Gastrocnemius medialis (tissue), 4 donors: ENCODE measurements at regions not wholly inside any gene's neighbourhood (a gene's known extent, or its start where the extent isn't known, plus 50 kb on each side); places are given as distances from the start of the nearest gene placed in this dataset.

Experiments used
- ATAC-seq, 2 donors: fragments of 150-250 bp; one replicate each; pipeline ENCODE4 v1.9.1; 2016
- DNase-seq, 2 donors: peaks; one replicate each; pipeline ENCODE4 v3.0.0-alpha.2; 2019
- H3K27ac ChIP-seq, 4 donors: fragments of 200-600 bp; sonication (generic); 1 replicate in 1 of 4; 2 replicates in 3 of 4; pipeline ENCODE4 v1.5.1; 2016 to 2018; ENCODE audit warnings: mild to moderate bottlenecking in 2 of 4, moderate library complexity in 1 of 4
- H3K27me3 ChIP-seq, 3 donors: fragments of 200-600 bp; sonication (generic) in 2 of 3; 1 replicate in 1 of 3; 2 replicates in 2 of 3; pipeline versions ENCODE4 v1.5.1 to v1.6.0; 2016 to 2019; ENCODE audit warnings: mild to moderate bottlenecking in 1 of 3, moderate library complexity in 1 of 3
- H3K36me3 ChIP-seq, 2 donors: fragments of 200-600 bp; sonication (generic) in 1 of 2; one replicate each; pipeline ENCODE4 v1.5.1; 2017 to 2018
- H3K4me1 ChIP-seq, 2 donors: fragments of 200-600 bp; sonication (generic) in 1 of 2; one replicate each; pipeline ENCODE4 v1.5.1; 2016 to 2017; ENCODE audit warnings: mild to moderate bottlenecking in 2 of 2
- H3K4me3 ChIP-seq, 4 donors: fragments of 200-600 bp; sonication (generic) in 3 of 4; 1 replicate in 1 of 4; 2 replicates in 3 of 4; pipeline ENCODE4 v1.5.1; 2016 to 2019; ENCODE audit warnings: mild to moderate bottlenecking in 2 of 4
- H3K9me3 ChIP-seq, 3 donors: fragments of 200-600 bp; sonication (generic) in 2 of 3; 1 replicate in 1 of 3; 2 replicates in 2 of 3; pipeline ENCODE4 v1.5.1; 2016 to 2019
- CTCF ChIP-seq, 5 experiments: fragments of 450-650 bp in 3 of 5; fragments of 200-600 bp in 2 of 5; sonication (generic) in 2 of 5; IDR thresholded peaks in 4 of 5; conservative IDR thresholded peaks in 1 of 5; 1 replicate in 4 of 5; 2 replicates in 1 of 5; pipeline ENCODE4 v1.5.1; 2016 to 2019; ENCODE audit warnings: antibody characterized with exemption in 5 of 5, mild to moderate bottlenecking in 3 of 5, moderate library complexity in 3 of 5
- POLR2A ChIP-seq, 2 donors: fragments of 450-650 bp; IDR thresholded peaks; one replicate each; pipeline ENCODE4 v1.6.1; 2017; ENCODE audit warnings: antibody characterized with exemption in 2 of 2, mild to moderate bottlenecking in 2 of 2, moderate library complexity in 2 of 2
- in situ Hi-C, 4 donors: fragments of 200-750 bp; cut with MboI; loops; one replicate each; pipeline versions ENCODE4 v1.15.0 to v1.8.0; 2017; ENCODE audit warnings: low sequenced_read_pairs in 4 of 4
- intact Hi-C: fragments of 100-400 bp; cut with DNase I; formaldehyde crosslinking; loops from one replicate; pipeline ENCODE4 v1.15.1; 2023; ENCODE audit warnings: low total_unique reads

GRCh38 chr21:28083350-28083749, 909.3 kb downstream of the LTN1 start:
- H3K9me3 ChIP-seq = no peaks in the 10 kb centered on the region
- H3K27ac ChIP-seq = no peak overlapping the region
- no peak for DNase-seq
- no peak for ATAC-seq
- in situ Hi-C loops (no loop called here), intact Hi-C loops (no loop called here)
- TF ChIP-seq CTCF (IDR thresholded peaks at IDR 0.05 in 4 of 5, conservative IDR thresholded peaks at IDR 0.05 in 1 of 5) (no peak), POLR2A (IDR thresholded peaks at IDR 0.05) (no peak)
- H3K4me1 ChIP-seq = no peaks in the 10 kb centered on the region
- no peaks in the 10 kb centered on the region for H3K27me3 ChIP-seq
- no peaks in the 10 kb centered on the region for H3K36me3 ChIP-seq
- no peak overlapping the region for H3K4me3 ChIP-seq

- TF ChIP-seq POLR2A (IDR thresholded peaks at IDR 0.05) (no peak), CTCF (IDR thresholded peaks at IDR 0.05 in 4 of 5, conservative IDR thresholded peaks at IDR 0.05 in 1 of 5) (no peak)
- no peaks in the 10 kb centered on the region for H3K27me3 ChIP-seq
- no peak for ATAC-seq
- H3K36me3 ChIP-seq = no peaks in the 10 kb centered on the region
- DNase-seq = no peak
- H3K4me3 ChIP-seq = no peak overlapping the region
- H3K9me3 ChIP-seq = no peaks in the 10 kb centered on the region
- intact Hi-C loops = loop anchor here (10.0 kb wide), 1 partner anchor 667 kb away; no protein-coding TSS in a partner anchor
- H3K27ac ChIP-seq = no peak overlapping the region
- in situ Hi-C loops = no loop called here
- H3K4me1 ChIP-seq = peaks cover 0 to 18% of the 10 kb centered on the region in 2 donors
Observed at GRCh38 chr21:28078126-28078525, 914.6 kb downstream of the LTN1 start.

GRCh38 chr21:28074676-28075075, 918.0 kb downstream of the LTN1 start:
- intact Hi-C loops = loop anchor here (10.0 kb wide), 1 partner anchor 670 kb away; no protein-coding TSS in a partner anchor
- in situ Hi-C loops = loop anchor here in 3 of 4 donors (25.0 kb wide), 3 partner anchors 263 to 1237 kb away; partner anchors contain the start of gene ADAMTS1 (in 2 of the 3)

GRCh38 chr21:28072601-28073000, 920.1 kb downstream of the LTN1 start:
- no peaks in the 10 kb centered on the region for H3K27me3 ChIP-seq
- no peak for DNase-seq
- peaks cover 17 to 40% of the 10 kb centered on the region in 2 donors for H3K4me1 ChIP-seq
- TF ChIP-seq POLR2A (IDR thresholded peaks at IDR 0.05) (no peak), CTCF (IDR thresholded peaks at IDR 0.05 in 4 of 5, conservative IDR thresholded peaks at IDR 0.05 in 1 of 5) (no peak)
- no peak overlapping the region for H3K27ac ChIP-seq
- intact Hi-C loops = loop anchor here (10.0 kb wide), 1 partner anchor 672 kb away; no protein-coding TSS in a partner anchor
- ATAC-seq = no peak
- no peaks in the 10 kb centered on the region for H3K36me3 ChIP-seq
- H3K4me3 ChIP-seq = no peak overlapping the region
- in situ Hi-C loops = loop anchor here in 3 of 4 donors (25.0 kb wide), 3 partner anchors 265 to 1235 kb away; partner anchors contain the start of gene ADAMTS1 (in 2 of the 3)
- H3K9me3 ChIP-seq = no peaks in the 10 kb centered on the region

More at GRCh38 chr21:28074676-28075075, 918.0 kb downstream of the LTN1 start:
- H3K4me1 ChIP-seq = peaks cover 6 to 25% of the 10 kb centered on the region in 2 donors
- H3K27me3 ChIP-seq = no peaks in the 10 kb centered on the region
- DNase-seq = no peak
- no peak for ATAC-seq
- TF ChIP-seq CTCF (IDR thresholded peaks at IDR 0.05 in 4 of 5, conservative IDR thresholded peaks at IDR 0.05 in 1 of 5) = no peak
- no peak for TF ChIP-seq POLR2A (IDR thresholded peaks at IDR 0.05)
- no peak overlapping the region for H3K4me3 ChIP-seq
- no peaks in the 10 kb centered on the region for H3K9me3 ChIP-seq
- no peak overlapping the region for H3K27ac ChIP-seq
- no peaks in the 10 kb centered on the region for H3K36me3 ChIP-seq
